ENCODE measurements at regions not wholly inside any gene's neighbourhood (a gene's known extent, or its start where the extent isn't known, plus 50 kb on each side); places are given as distances from the start of the nearest gene placed in this dataset.

DNA sequence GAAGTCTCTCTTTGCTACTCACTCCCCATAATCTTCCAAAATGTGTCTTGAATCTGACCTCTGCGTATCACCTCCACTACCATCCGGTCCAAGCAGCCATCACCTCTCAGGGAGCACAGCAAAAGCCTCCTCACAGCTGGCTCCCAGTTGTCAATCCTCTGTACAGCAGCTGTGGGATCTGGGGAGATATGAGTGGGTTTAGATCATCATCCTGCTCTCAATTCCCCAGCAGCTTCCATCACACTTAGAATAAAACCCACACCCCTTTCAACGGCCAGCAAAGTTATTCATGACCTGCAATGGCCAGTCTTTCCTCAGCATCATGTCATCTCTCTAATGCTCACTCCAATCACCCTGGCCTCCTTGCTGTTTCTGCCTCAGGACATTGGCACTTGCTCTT lies 261.6 kb downstream of the PAX3 start:
- TF ChIP-seq ZNF274 (IDR thresholded peaks at IDR 0.05; ENCODE audit: low read depth, low read length) = no peak
- no peak for TF ChIP-seq RAD21 (IDR thresholded peaks at IDR 0.05; ENCODE audit: low read depth)
- no peak for TF ChIP-seq EZH2 (IDR thresholded peaks at IDR 0.05)
- TF ChIP-seq CTCF (IDR thresholded peaks at IDR 0.05 in 2 of 3, conservative IDR thresholded peaks at IDR 0.05 in 1 of 3; ENCODE audit: borderline replicate concordance in 1 of 3, insufficient read depth in 1 of 3, low read depth in 2 of 3, low read length in 2 of 3) = no peak
- no peak for TF ChIP-seq EZH2phosphoT487 (IDR thresholded peaks at IDR 0.05; ENCODE audit: borderline replicate concordance)
- TF ChIP-seq POLR2A (IDR thresholded peaks at IDR 0.05; ENCODE audit: borderline replicate concordance, extremely low read depth, insufficient read depth, insufficient read length) = no peak
- no peak for TF ChIP-seq JUND (IDR thresholded peaks at IDR 0.05)
- TF ChIP-seq ZFX (IDR thresholded peaks at IDR 0.05) = no peak

All from HCT116 (cell line).